ENCODE measurements at regions not wholly inside any gene's neighbourhood (a gene's known extent, or its start where the extent isn't known, plus 50 kb on each side); places are given as distances from the start of the nearest gene placed in this dataset.

DNA sequence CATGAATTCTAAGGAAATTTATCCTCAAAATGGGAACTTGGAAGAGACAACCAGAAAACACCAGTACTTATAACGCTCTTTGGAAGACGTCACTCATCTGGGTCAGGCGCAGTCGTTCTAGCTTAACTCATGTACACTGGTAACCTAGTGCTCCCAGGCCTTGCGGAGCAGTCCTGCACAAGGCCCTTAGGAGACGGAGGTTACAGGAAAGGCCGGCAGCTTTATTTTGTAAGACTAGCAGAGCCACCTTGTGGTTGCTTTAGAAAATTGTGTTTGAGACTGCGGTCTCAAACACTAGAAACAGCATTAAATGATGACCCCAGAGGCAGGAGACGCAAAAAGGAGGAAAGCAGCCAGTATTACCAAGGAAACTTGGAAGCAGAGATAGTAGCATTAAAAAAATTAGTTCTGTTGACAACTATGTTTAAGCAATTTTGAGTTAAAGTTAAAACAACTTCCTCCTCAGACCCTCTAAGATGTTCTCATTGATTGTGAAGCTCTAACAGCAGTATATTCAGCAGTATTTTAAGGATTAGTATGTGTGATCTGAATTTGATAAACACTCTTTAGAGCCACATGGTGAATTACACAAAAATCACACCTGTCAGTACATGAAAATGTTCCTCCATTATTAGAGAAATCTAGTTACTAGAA, 141.9 kb upstream of the C2CD4B start:
- TF ChIP-seq EZH2 (IDR thresholded peaks at IDR 0.05; ENCODE audit: low read length, missing control alignments), result no peak
- TF ChIP-seq, protein P1, sequence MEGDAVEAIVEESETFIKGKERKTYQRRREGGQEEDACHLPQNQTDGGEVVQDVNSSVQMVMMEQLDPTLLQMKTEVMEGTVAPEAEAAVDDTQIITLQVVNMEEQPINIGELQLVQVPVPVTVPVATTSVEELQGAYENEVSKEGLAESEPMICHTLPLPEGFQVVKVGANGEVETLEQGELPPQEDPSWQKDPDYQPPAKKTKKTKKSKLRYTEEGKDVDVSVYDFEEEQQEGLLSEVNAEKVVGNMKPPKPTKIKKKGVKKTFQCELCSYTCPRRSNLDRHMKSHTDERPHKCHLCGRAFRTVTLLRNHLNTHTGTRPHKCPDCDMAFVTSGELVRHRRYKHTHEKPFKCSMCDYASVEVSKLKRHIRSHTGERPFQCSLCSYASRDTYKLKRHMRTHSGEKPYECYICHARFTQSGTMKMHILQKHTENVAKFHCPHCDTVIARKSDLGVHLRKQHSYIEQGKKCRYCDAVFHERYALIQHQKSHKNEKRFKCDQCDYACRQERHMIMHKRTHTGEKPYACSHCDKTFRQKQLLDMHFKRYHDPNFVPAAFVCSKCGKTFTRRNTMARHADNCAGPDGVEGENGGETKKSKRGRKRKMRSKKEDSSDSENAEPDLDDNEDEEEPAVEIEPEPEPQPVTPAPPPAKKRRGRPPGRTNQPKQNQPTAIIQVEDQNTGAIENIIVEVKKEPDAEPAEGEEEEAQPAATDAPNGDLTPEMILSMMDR (conservative IDR thresholded peaks at IDR 0.05 in 1 of 2, IDR thresholded peaks at IDR 0.05 in 1 of 2; ENCODE audit: low read depth in 1 of 2, low read length in 2 of 2), result peak; percentile 64 to 71

All from fibroblast of lung (primary cell).